ENCODE measurements at regions not wholly inside any gene's neighbourhood (a gene's known extent, or its start where the extent isn't known, plus 50 kb on each side); places are given as distances from the start of the nearest gene placed in this dataset.

DNA sequence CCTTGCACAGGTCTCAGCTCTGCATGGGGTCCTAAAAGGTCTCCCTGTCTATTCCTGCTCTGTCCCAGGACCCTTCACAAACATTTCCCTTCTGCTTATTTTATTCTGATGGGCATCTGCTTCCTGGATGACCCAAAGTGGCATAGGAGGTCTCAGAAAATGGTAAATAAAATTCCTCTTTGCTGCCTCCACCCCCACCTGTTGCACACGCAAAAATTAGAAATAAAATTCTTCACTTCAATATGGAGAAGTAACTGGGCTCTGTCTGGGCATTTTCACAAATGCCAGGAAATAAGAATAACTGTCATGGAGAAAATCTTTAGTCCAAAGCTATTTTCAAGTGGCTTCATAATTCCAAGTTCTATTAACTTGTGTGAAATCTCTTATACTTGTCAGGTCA lies 106.6 kb upstream of the MAP1B start:
- Histone ChIP-seq H3K9me3 (ENCODE audit: control insufficient read depth, low read depth, low read length) (no peaks in the 10 kb centered on the region), H3K9ac (ENCODE audit: control insufficient read depth, extremely low read depth, insufficient read depth, low read length) (no peak overlapping the region), H3K79me2 (ENCODE audit: control insufficient read depth, insufficient read depth, low read length) (no peaks in the 10 kb centered on the region), H3K4me3 (ENCODE audit: control insufficient read depth in 2 of 3, extremely low read depth in 1 of 3, insufficient read depth in 2 of 3, low read depth in 1 of 3, low read length in 3 of 3) (no peak overlapping the region), H3K27me3 (ENCODE audit: control insufficient read depth, extremely low read depth, insufficient read depth, low read length) (peaks cover 3% of the 10 kb centered on the region), H4K20me1 (ENCODE audit: control insufficient read depth, extremely low read depth, insufficient read depth, low read length) (no peaks in the 10 kb centered on the region), H3K27ac (ENCODE audit: control insufficient read depth, insufficient read depth, low read length) (no peak overlapping the region), H3K36me3 (ENCODE audit: control insufficient read depth in 2 of 2, extremely low read depth in 1 of 2, insufficient read depth in 2 of 2, low read length in 2 of 2) (no peaks in the 10 kb centered on the region), H3K4me1 (ENCODE audit: control insufficient read depth, extremely low read depth, insufficient read depth, low read length) (no peaks in the 10 kb centered on the region), H3K9me1 (ENCODE audit: control insufficient read depth, extremely low read depth, insufficient read depth, low read length) (no peaks in the 10 kb centered on the region), H2AFZ (ENCODE audit: control insufficient read depth, low read length) (no peak overlapping the region), H3K4me2 (ENCODE audit: control insufficient read depth, extremely low read depth, insufficient read depth, low read depth, low read length) (no peak overlapping the region)
- DNase-seq (ENCODE audit: low read depth, low spot score) (no peak), FAIRE-seq (no peak)
- TF ChIP-seq EZH2 (IDR thresholded peaks at IDR 0.05; ENCODE audit: low read length): no peak
- TF ChIP-seq, protein P1, sequence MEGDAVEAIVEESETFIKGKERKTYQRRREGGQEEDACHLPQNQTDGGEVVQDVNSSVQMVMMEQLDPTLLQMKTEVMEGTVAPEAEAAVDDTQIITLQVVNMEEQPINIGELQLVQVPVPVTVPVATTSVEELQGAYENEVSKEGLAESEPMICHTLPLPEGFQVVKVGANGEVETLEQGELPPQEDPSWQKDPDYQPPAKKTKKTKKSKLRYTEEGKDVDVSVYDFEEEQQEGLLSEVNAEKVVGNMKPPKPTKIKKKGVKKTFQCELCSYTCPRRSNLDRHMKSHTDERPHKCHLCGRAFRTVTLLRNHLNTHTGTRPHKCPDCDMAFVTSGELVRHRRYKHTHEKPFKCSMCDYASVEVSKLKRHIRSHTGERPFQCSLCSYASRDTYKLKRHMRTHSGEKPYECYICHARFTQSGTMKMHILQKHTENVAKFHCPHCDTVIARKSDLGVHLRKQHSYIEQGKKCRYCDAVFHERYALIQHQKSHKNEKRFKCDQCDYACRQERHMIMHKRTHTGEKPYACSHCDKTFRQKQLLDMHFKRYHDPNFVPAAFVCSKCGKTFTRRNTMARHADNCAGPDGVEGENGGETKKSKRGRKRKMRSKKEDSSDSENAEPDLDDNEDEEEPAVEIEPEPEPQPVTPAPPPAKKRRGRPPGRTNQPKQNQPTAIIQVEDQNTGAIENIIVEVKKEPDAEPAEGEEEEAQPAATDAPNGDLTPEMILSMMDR (optimal IDR thresholded peaks at IDR 0.05 in 1 of 3, IDR thresholded peaks at IDR 0.05 in 1 of 3, conservative IDR thresholded peaks at IDR 0.05 in 1 of 3; ENCODE audit: extremely low read depth in 1 of 3, insufficient read depth in 2 of 3, low read length in 3 of 3): no peak
- dilution Hi-C loops (cut with MboI; ENCODE audit: extremely low pct_ligation_motif_present, low sequenced_read_pairs): no loop called here

DNA sequence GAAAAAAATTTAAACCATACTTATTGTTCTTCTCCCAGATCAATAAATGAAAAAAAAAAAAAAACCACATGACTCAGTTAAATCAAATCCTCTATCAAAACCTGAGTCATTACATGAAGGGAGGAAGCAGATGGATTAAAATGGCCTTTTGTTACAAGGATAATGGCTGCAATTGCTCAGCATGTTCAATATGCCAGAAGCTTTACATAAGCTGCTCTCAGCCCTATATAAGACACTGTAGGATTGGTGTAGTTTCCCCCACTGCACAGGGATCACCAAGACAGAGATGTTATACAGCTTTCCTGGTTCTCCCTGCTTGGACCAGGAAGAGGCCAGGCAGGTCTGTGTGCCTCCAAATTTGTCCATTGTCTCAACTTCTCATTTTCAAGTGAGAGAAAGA lies 101.6 kb upstream of the MAP1B start:
- no peak overlapping the region for H3K9ac ChIP-seq (ENCODE audit: control insufficient read depth, extremely low read depth, insufficient read depth, low read length)
- no peaks in the 10 kb centered on the region for H3K4me1 ChIP-seq (ENCODE audit: control insufficient read depth, extremely low read depth, insufficient read depth, low read length)
- FAIRE-seq: peak; percentile 36
- no peaks in the 10 kb centered on the region for H3K9me1 ChIP-seq (ENCODE audit: control insufficient read depth, extremely low read depth, insufficient read depth, low read length)
- TF ChIP-seq, protein P1 (optimal IDR thresholded peaks at IDR 0.05 in 1 of 3, IDR thresholded peaks at IDR 0.05 in 1 of 3, conservative IDR thresholded peaks at IDR 0.05 in 1 of 3; ENCODE audit: extremely low read depth in 1 of 3, insufficient read depth in 2 of 3, low read length in 3 of 3): no peak
- TF ChIP-seq EZH2 (IDR thresholded peaks at IDR 0.05; ENCODE audit: low read length): no peak
- dilution Hi-C loops (cut with MboI; ENCODE audit: extremely low pct_ligation_motif_present, low sequenced_read_pairs): no loop called here
- H2AFZ ChIP-seq (ENCODE audit: control insufficient read depth, low read length): no peak overlapping the region
- H3K4me3 ChIP-seq (ENCODE audit: control insufficient read depth in 2 of 3, extremely low read depth in 1 of 3, insufficient read depth in 2 of 3, low read depth in 1 of 3, low read length in 3 of 3): no peak overlapping the region
- no peak for DNase-seq (ENCODE audit: low read depth, low spot score)
- no peaks in the 10 kb centered on the region for H3K36me3 ChIP-seq (ENCODE audit: control insufficient read depth in 2 of 2, extremely low read depth in 1 of 2, insufficient read depth in 2 of 2, low read length in 2 of 2)
- H3K27me3 ChIP-seq (ENCODE audit: control insufficient read depth, extremely low read depth, insufficient read depth, low read length): no peaks in the 10 kb centered on the region
- H3K27ac ChIP-seq (ENCODE audit: control insufficient read depth, insufficient read depth, low read length): no peak overlapping the region
- no peaks in the 10 kb centered on the region for H3K9me3 ChIP-seq (ENCODE audit: control insufficient read depth, low read depth, low read length)
- no peak overlapping the region for H3K4me2 ChIP-seq (ENCODE audit: control insufficient read depth, extremely low read depth, insufficient read depth, low read depth, low read length)
- no peaks in the 10 kb centered on the region for H4K20me1 ChIP-seq (ENCODE audit: control insufficient read depth, extremely low read depth, insufficient read depth, low read length)
- no peaks in the 10 kb centered on the region for H3K79me2 ChIP-seq (ENCODE audit: control insufficient read depth, insufficient read depth, low read length)
